ENCODE measurements at regions not wholly inside any gene's neighbourhood (a gene's known extent, or its start where the extent isn't known, plus 50 kb on each side); places are given as distances from the start of the nearest gene placed in this dataset.

GRCh38 chr4:156659983-156660382, 311.6 kb downstream of the PDGFC start:
- Histone ChIP-seq H3K79me2 (no peaks in the 10 kb centered on the region), H3K4me2 (ENCODE audit: low read length) (no peak overlapping the region), H2AFZ (peak overlapping the region; percentile 46), H3K9ac (no peak overlapping the region), H3K27ac (no peak overlapping the region), H3K9me3 (ENCODE audit: control insufficient read depth, low read length) (no peaks in the 10 kb centered on the region), H3K4me3 (ENCODE audit: low read depth, low read length) (no peak overlapping the region), H3K4me1 (peaks cover 3% of the 10 kb centered on the region), H3K27me3 (ENCODE audit: control insufficient read depth, insufficient read depth, low read length) (no peaks in the 10 kb centered on the region), H3K36me3 (ENCODE audit: control insufficient read depth, insufficient read depth, low read length) (no peaks in the 10 kb centered on the region)
- no peak for TF ChIP-seq CTCF (IDR thresholded peaks at IDR 0.05)

- TF ChIP-seq CTCF (IDR thresholded peaks at IDR 0.05): no peak
- Histone ChIP-seq H3K27me3 (ENCODE audit: control insufficient read depth, insufficient read depth, low read length) (no peaks in the 10 kb centered on the region), H3K4me3 (ENCODE audit: low read depth, low read length) (no peak overlapping the region), H3K4me2 (ENCODE audit: low read length) (no peak overlapping the region), H3K4me1 (peaks cover 3% of the 10 kb centered on the region), H3K79me2 (no peaks in the 10 kb centered on the region), H2AFZ (peak overlapping the region; percentile 46), H3K9ac (no peak overlapping the region), H3K36me3 (ENCODE audit: control insufficient read depth, insufficient read depth, low read length) (no peaks in the 10 kb centered on the region), H3K27ac (no peak overlapping the region), H3K9me3 (ENCODE audit: control insufficient read depth, low read length) (no peaks in the 10 kb centered on the region)
Measured at GRCh38 chr4:156659570-156659969, 312.0 kb downstream of the PDGFC start.

- no peak for TF ChIP-seq CTCF (IDR thresholded peaks at IDR 0.05)
- Histone ChIP-seq H3K4me2 (ENCODE audit: low read length) (no peak overlapping the region), H3K27ac (no peak overlapping the region), H3K9me3 (ENCODE audit: control insufficient read depth, low read length) (no peaks in the 10 kb centered on the region), H2AFZ (no peak overlapping the region), H3K4me3 (ENCODE audit: low read depth, low read length) (no peak overlapping the region), H3K79me2 (no peaks in the 10 kb centered on the region), H3K4me1 (peaks cover 3% of the 10 kb centered on the region), H3K9ac (peak overlapping the region; percentile 11), H3K27me3 (ENCODE audit: control insufficient read depth, insufficient read depth, low read length) (no peaks in the 10 kb centered on the region), H3K36me3 (ENCODE audit: control insufficient read depth, insufficient read depth, low read length) (no peaks in the 10 kb centered on the region)
Measured at GRCh38 chr4:156656896-156657295, 314.7 kb downstream of the PDGFC start.

GRCh38 chr4:156654410-156654809, 317.2 kb downstream of the PDGFC start:
- TF ChIP-seq CTCF (IDR thresholded peaks at IDR 0.05): no peak
- Histone ChIP-seq H2AFZ (no peak overlapping the region), H3K9ac (no peak overlapping the region), H3K27ac (no peak overlapping the region), H3K4me2 (ENCODE audit: low read length) (no peak overlapping the region), H3K36me3 (ENCODE audit: control insufficient read depth, insufficient read depth, low read length) (no peaks in the 10 kb centered on the region), H3K79me2 (no peaks in the 10 kb centered on the region), H3K27me3 (ENCODE audit: control insufficient read depth, insufficient read depth, low read length) (no peaks in the 10 kb centered on the region), H3K9me3 (ENCODE audit: control insufficient read depth, low read length) (no peaks in the 10 kb centered on the region), H3K4me3 (ENCODE audit: low read depth, low read length) (no peak overlapping the region), H3K4me1 (no peaks in the 10 kb centered on the region)

GRCh38 chr4:156643826-156644225, 327.8 kb downstream of the PDGFC start:
- Histone ChIP-seq H3K79me2 (no peaks in the 10 kb centered on the region), H3K4me1 (no peaks in the 10 kb centered on the region), H3K9ac (no peak overlapping the region), H2AFZ (no peak overlapping the region), H3K27me3 (ENCODE audit: control insufficient read depth, insufficient read depth, low read length) (no peaks in the 10 kb centered on the region), H3K9me3 (ENCODE audit: control insufficient read depth, low read length) (no peaks in the 10 kb centered on the region), H3K36me3 (ENCODE audit: control insufficient read depth, insufficient read depth, low read length) (no peaks in the 10 kb centered on the region), H3K4me2 (ENCODE audit: low read length) (no peak overlapping the region), H3K4me3 (ENCODE audit: low read depth, low read length) (no peak overlapping the region), H3K27ac (no peak overlapping the region)
- no peak for TF ChIP-seq CTCF (IDR thresholded peaks at IDR 0.05)

Measured in parathyroid adenoma (tissue), 2 donors.